GM13976 (cell line): ENCODE measurements at regions not wholly inside any gene's neighbourhood (a gene's known extent, or its start where the extent isn't known, plus 50 kb on each side); places are given as distances from the start of the nearest gene placed in this dataset.
"Not testable (repeated sequence)": the region's sequence is repeated elsewhere in the genome, so short reads cannot be mapped to it uniquely, and the experiment has no call there.

Experiments used
- DNase-seq: peaks from one replicate; pipeline ENCODE4 v3.0.0; 2012; ENCODE audit warnings: low spot score
- in situ Hi-C: fragments of 300-500 bp; cut with MboI; formaldehyde crosslinking; loops from one replicate; pipeline ENCODE4 v1.12.0; 2022; ENCODE audit warnings: low sequenced_read_pairs, mixed read lengths, inconsistent platforms; ENCODE audit not compliant: unreplicated experiment

GRCh38 chr1:120357046-120357445, 57.8 kb upstream of the NBPF8 start:
- in situ Hi-C loops, DNase-seq: not testable (repeated sequence)

DNA sequence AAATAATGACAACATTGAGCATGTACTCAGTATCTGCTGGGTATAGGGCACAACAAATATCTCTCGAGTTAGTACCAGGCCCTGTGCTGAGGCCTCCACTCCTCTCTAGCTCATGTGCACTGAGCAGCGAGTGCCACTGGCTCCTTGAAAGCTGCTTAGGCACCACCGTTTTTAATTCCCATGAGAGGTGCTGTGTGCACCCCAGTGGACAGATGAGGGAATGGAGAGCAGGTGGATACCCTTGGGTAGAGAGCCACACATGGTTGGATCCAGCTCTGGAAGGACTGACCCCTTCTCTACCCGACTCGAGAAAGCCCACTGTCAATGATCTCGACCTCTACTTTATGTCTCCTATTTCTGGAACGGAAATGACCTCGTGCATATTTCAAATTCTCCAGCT, 58.7 kb upstream of the NBPF8 start:
- DNase-seq, in situ Hi-C loops: not testable (repeated sequence)

DNA sequence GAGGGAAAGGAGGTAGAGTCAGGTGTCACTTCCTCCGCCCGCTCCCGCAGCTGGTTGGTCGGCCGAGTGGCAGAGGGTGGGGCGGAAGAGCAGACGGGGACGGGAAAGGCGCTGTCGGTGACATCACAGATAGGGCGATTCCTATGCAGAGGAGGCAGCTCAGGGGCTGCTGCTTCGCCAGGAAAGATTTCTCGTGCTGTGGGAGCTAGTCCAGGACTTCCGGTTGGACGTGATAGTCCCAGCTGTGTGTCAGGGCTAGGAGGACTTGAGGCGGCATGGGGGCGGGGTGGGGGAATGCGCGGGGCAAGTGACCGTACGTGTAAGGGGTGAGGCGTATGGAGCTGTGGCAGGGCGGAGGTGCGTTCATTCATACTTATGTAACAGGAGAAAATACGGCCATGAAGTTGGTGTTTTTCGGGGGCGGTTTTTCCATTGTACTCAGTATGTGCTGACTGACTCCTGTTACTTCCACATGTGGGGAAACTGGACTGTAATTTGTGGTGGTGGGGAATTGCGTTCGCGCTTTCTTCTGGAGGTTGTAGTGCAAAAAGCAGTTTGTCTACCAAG, 60.1 kb upstream of the NBPF8 start:
- peak; percentile 1 for DNase-seq
- in situ Hi-C loops, result not testable (repeated sequence)

- DNase-seq, in situ Hi-C loops: not testable (repeated sequence)
Observed at GRCh38 chr1:120342231-120343073, 72.4 kb upstream of the NBPF8 start.

- not testable (repeated sequence) for DNase-seq
Observed at GRCh38 chr1:120341756-120342155, 73.1 kb upstream of the NBPF8 start.

GRCh38 chr1:120340838-120341751, 73.7 kb upstream of the NBPF8 start:
- in situ Hi-C loops, DNase-seq: not testable (repeated sequence)

More at GRCh38 chr1:120341756-120342155, 73.1 kb upstream of the NBPF8 start:
- in situ Hi-C loops, result not testable (repeated sequence)

DNA sequence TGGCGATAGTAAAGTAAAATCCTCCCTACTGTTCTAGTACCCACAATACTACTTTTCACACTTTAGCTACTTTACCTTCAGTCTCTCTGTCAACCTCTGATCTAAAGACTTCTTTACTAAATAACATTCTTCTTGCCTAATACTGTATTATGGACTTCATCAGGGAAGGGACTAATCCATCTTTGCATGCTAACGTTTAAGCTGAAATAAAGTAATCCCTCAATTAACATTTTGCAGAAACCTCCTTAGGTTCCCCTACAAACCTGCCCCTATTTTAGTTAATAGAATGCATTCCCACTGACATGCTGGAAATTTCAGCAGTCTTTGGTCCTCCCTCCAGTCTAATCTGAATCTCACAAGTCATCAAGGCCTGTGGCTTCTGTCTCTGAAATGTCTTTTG, 99.1 kb upstream of the NBPF8 start:
- in situ Hi-C loops, DNase-seq: not testable (repeated sequence)

DNA sequence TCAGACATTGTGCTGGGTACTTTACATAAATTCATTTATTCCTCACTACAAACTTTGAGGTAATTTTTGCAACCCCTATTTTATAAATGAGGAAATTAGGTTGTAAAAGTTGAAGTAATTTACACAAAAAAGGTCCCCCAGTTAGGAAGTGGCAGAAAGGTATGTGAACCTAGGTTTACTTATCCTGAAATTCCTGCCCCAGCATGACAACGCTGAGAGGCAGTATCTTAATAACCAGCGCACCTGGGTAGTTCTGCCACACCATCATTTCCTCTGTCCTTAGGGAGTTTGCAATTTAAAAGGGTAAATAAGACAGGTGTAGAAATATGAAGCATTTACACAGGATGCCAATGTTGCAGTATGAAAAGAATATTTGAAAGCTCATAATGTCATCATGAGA, 102.9 kb upstream of the NBPF8 start:
- DNase-seq, in situ Hi-C loops: not testable (repeated sequence)

GRCh38 chr1:120308940-120309578, 105.8 kb upstream of the NBPF8 start:
- in situ Hi-C loops, result not testable (repeated sequence)

DNA sequence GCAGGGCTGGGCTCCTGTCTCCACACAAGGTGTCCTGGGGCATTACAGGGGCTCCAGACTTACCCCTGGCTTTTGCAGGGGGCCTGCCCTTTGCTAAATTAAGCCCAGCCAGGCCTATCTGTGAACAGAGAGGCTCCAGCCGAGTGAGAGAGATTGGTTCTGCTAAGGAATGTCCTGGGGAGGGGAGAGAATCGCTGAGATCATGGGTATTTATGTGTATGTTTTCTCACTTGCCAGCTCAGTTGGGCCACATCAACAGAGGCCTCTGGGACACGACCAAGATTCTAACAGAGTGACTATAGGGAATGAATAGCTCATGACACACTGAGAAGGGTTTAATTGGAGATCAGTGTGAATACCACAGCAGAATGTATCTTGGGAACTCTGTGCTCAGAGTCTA, 109.8 kb upstream of the NBPF8 start:
- DNase-seq, in situ Hi-C loops: not testable (repeated sequence)

More at GRCh38 chr1:120308940-120309578, 105.8 kb upstream of the NBPF8 start:
- not testable (repeated sequence) for DNase-seq

DNA sequence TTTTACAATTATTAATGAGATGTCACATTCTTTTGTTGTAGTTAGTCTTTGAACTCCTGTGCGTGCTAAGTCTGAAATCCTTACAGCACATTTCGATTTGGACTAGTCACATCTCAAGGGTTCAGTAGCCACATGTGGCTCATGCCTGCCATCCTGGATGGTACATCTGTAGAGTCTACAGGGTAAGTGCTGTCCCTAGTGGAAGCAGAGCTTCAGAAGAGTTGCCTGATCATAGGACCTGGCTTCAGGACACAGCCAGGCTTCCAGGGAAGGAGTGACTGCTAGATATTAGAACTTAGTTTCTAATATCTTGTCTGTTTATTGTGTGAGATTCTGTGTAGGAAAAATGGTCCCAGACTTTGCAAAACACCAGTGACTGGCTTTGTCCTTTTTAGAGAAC, 110.5 kb upstream of the NBPF8 start:
- in situ Hi-C loops, DNase-seq: not testable (repeated sequence)

DNA sequence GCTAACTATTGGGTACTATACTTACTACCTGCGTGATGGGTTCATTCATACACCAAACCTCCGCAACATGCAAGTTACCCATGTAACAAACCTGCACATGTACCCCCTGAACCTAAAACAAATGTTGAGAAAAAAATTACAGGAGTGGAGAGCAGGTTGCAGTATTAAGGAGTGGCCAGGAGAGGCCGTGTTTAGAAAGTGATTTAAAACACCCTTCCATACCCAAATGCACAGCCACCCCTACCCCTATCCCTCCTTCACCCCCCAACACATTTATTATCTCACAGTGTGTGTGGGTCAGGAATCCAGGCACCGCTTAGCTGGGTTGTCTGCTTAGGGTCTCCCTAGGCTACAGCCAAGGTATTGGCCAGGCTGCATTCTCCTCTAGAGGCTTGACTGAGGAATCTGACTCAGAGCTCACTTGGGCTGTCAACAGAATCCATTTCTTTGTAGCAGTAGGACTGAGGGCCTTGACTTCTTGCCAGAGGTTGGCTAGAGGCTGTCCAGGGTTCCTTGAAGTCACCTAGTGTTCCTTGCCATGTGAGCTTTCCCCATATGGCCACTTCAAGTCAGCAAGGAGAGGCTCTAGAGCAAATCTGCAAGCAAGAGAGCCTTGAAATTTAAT, 115.3 kb upstream of the NBPF8 start:
- DNase-seq, in situ Hi-C loops: not testable (repeated sequence)

DNA sequence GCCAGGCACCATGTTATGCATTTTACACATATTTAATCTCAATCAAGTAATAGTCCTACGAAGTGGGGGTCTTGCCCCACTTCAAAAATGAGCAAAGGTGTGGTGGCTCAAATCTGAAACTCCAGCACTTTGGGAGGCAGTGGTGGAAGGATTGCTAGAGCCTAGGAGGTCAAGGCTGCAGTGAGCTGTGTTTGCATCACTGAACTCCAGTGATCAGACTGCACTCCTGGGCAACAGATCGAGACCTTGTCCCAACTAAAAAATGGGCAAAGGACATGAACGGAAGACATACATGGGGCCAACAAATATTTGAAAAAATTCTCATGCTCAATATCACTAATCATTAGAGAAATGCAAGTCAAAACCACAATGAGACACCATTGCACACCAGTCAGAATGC, 116.3 kb upstream of the NBPF8 start:
- in situ Hi-C loops, result not testable (repeated sequence)

DNA sequence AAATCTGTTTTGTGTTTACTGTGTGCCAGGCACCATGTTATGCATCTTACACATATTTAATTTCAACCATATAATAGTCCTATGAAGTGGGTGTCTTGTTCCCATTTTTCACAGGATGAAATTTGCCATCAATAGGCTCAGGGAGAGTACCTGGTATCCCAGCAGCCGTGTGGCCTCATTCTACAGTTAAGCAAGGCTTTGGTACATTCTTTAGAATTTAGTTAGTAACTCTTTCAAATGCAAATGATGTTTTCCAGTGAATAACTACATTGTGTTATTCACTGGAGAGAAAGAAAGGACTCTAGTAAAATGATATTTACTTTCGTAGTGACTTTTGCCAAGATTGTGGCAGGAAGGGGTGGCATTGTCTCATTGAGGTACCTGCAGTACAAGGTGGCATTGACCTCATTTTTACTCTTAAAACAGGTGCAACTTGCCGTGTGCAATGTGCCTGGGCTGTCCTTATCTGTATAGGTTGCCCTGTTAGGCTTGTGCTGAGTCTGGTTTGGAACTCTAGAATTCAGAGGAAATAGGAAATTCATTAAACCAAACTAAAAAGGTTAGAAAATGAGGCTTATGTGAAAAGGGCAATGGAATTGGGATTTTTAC, 117.4 kb upstream of the NBPF8 start:
- in situ Hi-C loops, DNase-seq: not testable (repeated sequence)

More for the DNA sequence above, 116.3 kb upstream of the NBPF8 start:
- DNase-seq, result not testable (repeated sequence)

DNA sequence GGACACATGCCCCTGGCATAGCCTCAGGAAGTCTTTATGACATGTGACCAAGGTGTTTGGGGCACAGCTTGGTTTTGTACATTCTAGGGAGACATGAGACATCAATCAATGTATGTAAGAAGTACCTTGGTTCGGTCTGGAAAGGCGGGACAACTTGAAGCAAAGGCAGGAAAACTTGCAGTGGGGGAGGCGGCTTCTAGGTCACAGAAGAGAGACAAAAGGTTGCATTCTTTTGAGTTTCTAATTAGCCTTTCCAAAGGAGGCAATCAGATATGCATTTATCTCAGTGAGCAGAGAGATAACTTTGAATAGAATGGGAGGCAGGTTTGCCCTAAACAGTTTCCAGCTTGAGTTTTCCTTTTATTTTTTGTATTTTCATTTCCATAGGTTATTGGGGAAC, 113.8 kb upstream of the SEC22B start:
- in situ Hi-C loops, DNase-seq: not testable (repeated sequence)

DNA sequence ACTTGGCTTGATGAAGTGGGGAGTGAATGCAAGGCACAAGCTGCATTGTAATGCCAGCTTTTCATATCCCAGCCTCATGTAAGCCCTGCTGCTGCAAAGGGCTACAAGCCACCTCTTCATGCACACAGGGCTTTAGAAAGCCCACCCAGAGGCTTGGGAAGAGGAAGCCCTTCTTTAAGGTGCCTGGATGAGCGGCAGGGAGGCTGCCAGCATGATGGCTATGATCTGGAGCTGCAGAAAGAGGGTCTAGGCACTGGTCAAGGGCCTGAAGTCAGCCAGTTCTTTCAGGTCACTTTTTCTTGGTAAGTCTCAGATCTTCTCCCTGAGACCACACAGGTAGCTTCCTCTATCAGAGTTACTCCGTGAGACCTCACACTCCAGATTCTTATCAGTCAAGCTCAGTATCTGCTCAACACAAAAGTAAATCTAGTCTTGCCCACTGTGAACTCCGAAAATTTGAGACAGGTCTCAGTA, 113.3 kb upstream of the SEC22B start:
- DNase-seq, in situ Hi-C loops: not testable (repeated sequence)
